ENCODE measurements at regions not wholly inside any gene's neighbourhood (a gene's known extent, or its start where the extent isn't known, plus 50 kb on each side); places are given as distances from the start of the nearest gene placed in this dataset.

DNA sequence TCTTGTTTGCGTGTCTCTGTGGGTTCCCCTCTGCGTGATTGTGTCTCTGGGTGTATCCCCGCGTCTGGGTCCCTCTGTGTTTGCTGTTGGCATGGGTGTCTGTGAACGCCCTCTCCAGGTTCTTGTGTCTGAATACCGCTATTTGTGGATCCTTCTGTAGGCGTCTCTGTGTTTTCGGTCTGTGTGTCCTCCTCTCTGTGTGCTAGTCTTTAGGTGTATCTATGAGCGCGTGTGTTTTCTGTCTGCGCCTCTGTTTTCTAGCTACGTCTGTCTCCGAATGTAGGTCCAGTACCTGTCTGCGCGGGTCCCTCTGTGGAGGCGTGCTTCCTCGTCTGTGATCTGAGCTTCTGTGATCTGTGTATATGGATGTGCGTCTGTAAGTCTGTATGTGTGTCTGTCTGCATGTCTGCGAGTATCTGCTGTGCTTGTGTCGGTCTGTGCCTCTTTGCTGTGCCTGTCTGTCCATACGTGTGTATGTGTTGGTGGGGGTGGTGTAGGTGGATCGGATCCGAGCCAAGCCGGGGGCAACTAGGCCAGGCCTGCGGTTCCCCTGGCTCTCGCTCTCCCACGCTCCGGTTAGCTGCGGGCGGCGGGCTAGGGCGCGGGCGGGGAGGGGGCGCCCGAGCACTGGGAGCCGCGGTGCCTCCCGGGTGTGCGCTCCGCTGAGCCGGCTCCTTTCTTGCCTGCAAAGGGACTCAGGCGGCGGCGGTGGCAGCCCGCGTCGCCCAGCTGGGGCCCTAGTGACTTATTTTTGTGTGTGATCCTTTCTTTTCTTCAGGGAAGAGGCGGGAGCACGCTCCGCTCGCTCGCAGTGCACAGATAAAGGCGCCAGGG, 105.3 kb upstream of the E2F8 start:
- DNase-seq (ENCODE audit: low spot score, unreplicated experiment) = no peak
- no peaks in the 10 kb centered on the region for H3K9me3 Mint-ChIP-seq (ENCODE audit: low read depth)
- no peaks in the 10 kb centered on the region for H3K36me3 Mint-ChIP-seq (ENCODE audit: insufficient read depth)
- no peak overlapping the region for H3K27ac Mint-ChIP-seq
- no peak for TF ChIP-seq CTCF (IDR thresholded peaks at IDR 0.05; ENCODE audit: unreplicated experiment)
- H3K27me3 Mint-ChIP-seq = peaks cover 85% of the 10 kb centered on the region
- peaks cover 24% of the 10 kb centered on the region for H3K4me1 Mint-ChIP-seq (ENCODE audit: low read depth)
- H3K4me3 Mint-ChIP-seq (ENCODE audit: low read depth) = peak overlapping the region; percentile 68

GRCh38 chr11:19345519-19345847, 104.7 kb upstream of the E2F8 start:
- H3K4me1 Mint-ChIP-seq (ENCODE audit: low read depth) = peaks cover 18% of the 10 kb centered on the region
- H3K27ac Mint-ChIP-seq = no peak overlapping the region
- H3K27me3 Mint-ChIP-seq = peaks cover 86% of the 10 kb centered on the region
- no peak for TF ChIP-seq CTCF (IDR thresholded peaks at IDR 0.05; ENCODE audit: unreplicated experiment)
- DNase-seq (ENCODE audit: low spot score, unreplicated experiment) = no peak
- H3K36me3 Mint-ChIP-seq (ENCODE audit: insufficient read depth) = no peaks in the 10 kb centered on the region
- peak overlapping the region; percentile 68 for H3K4me3 Mint-ChIP-seq (ENCODE audit: low read depth)
- no peaks in the 10 kb centered on the region for H3K9me3 Mint-ChIP-seq (ENCODE audit: low read depth)

DNA sequence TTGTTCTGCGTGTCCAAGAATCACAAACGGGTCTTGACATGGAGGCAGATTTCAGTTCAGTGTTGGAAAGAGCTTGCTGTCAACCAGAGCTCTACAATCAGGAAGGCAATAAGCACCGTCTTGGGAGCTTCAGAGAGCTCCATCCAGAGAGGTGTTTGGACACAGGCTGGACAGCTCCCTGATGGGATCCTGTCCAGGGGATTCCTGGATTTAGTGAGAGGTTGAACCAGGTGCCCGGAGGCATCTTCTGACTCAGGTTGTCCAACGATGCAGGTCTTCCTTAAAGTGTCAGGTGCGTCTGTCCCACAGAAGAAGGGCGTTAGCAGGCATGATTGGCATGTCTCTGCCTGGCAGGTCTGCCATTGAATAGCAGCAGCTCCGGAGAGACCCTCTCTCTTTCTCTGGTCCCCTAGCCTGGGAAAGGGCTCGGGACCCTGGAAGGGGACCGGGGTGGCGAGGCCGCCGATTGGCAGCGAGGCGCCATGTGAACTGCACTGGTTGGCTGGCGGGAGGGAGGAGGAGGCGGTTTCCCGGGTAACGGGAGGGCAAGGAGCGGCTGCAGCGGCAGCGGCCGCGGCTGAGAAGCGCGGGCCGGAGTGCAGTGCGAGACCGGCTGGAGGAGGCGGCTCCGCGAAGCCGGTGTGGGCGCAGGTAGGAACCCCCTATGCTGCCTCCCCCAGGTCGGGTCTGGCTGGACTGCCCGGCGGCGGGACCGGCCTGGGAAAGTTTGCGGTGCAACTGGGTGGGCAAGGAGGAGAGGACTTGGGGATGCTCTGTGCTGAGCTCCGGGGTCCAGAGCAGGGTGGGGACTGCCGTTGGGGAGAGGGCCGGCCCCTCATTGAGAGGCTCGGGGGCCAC, 104.1 kb upstream of the E2F8 start:
- TF ChIP-seq CTCF (IDR thresholded peaks at IDR 0.05; ENCODE audit: unreplicated experiment) = no peak
- H3K4me1 Mint-ChIP-seq (ENCODE audit: low read depth) = peaks cover 15% of the 10 kb centered on the region
- no peaks in the 10 kb centered on the region for H3K36me3 Mint-ChIP-seq (ENCODE audit: insufficient read depth)
- peak overlapping the region; percentile 29 for H3K4me3 Mint-ChIP-seq (ENCODE audit: low read depth)
- H3K27ac Mint-ChIP-seq = no peak overlapping the region
- no peaks in the 10 kb centered on the region for H3K9me3 Mint-ChIP-seq (ENCODE audit: low read depth)
- peaks cover 86% of the 10 kb centered on the region for H3K27me3 Mint-ChIP-seq
- DNase-seq (ENCODE audit: low spot score, unreplicated experiment) = peak; percentile 58

DNA sequence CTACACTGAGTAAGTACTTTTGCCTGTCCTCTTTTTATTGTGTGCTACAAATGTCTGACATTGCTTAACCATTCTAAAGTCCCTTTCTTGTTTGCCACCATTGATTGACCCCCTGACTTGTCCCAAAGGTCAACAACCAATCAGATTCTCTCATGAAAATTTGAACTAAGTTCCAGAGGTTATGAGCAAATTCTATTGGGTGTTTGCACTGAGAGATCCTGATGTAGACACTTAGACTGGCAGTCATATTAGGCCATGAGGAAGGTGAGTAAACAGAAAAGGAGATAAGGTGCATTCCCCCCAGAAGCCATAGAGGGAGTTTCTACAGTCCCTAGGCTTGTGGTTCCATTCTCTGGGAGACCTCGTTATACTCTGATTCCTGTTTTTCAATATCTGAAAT, 101.3 kb upstream of the E2F8 start:
- no peak overlapping the region for H3K4me3 Mint-ChIP-seq (ENCODE audit: low read depth)
- no peak for TF ChIP-seq CTCF (IDR thresholded peaks at IDR 0.05; ENCODE audit: unreplicated experiment)
- no peak overlapping the region for H3K27ac Mint-ChIP-seq
- H3K4me1 Mint-ChIP-seq (ENCODE audit: low read depth) = peaks cover 15% of the 10 kb centered on the region
- no peaks in the 10 kb centered on the region for H3K36me3 Mint-ChIP-seq (ENCODE audit: insufficient read depth)
- peaks cover 79% of the 10 kb centered on the region for H3K27me3 Mint-ChIP-seq
- no peaks in the 10 kb centered on the region for H3K9me3 Mint-ChIP-seq (ENCODE audit: low read depth)
- no peak for DNase-seq (ENCODE audit: low spot score, unreplicated experiment)

GRCh38 chr11:19338375-19338774, 97.6 kb upstream of the E2F8 start:
- no peak for DNase-seq (ENCODE audit: low spot score, unreplicated experiment)
- peaks cover 46% of the 10 kb centered on the region for H3K27me3 Mint-ChIP-seq
- peaks cover 4% of the 10 kb centered on the region for H3K4me1 Mint-ChIP-seq (ENCODE audit: low read depth)
- no peak for TF ChIP-seq CTCF (IDR thresholded peaks at IDR 0.05; ENCODE audit: unreplicated experiment)
- no peaks in the 10 kb centered on the region for H3K9me3 Mint-ChIP-seq (ENCODE audit: low read depth)
- no peaks in the 10 kb centered on the region for H3K36me3 Mint-ChIP-seq (ENCODE audit: insufficient read depth)
- no peak overlapping the region for H3K27ac Mint-ChIP-seq
- no peak overlapping the region for H3K4me3 Mint-ChIP-seq (ENCODE audit: low read depth)

Measured in progenitor cell of endocrine pancreas (in vitro differentiated cells).